Breast epithelium (tissue), 3 donors: ENCODE measurements at regions not wholly inside any gene's neighbourhood (a gene's known extent, or its start where the extent isn't known, plus 50 kb on each side); places are given as distances from the start of the nearest gene placed in this dataset.

Experiments used
- POLR2A ChIP-seq: fragments of 450-650 bp; IDR thresholded peaks from one replicate; pipeline ENCODE4 v1.6.1; 2016; ENCODE audit warnings: antibody characterized with exemption, mild to moderate bottlenecking, moderate library complexity
- TF ChIP-seq, protein P1 (sequence below), 3 donors: fragments of 450-650 bp; IDR thresholded peaks; one replicate each; pipeline ENCODE4 v1.5.1; 2016 to 2017; ENCODE audit warnings: antibody characterized with exemption in 3 of 3, mild to moderate bottlenecking in 3 of 3, moderate library complexity in 3 of 3

DNA sequence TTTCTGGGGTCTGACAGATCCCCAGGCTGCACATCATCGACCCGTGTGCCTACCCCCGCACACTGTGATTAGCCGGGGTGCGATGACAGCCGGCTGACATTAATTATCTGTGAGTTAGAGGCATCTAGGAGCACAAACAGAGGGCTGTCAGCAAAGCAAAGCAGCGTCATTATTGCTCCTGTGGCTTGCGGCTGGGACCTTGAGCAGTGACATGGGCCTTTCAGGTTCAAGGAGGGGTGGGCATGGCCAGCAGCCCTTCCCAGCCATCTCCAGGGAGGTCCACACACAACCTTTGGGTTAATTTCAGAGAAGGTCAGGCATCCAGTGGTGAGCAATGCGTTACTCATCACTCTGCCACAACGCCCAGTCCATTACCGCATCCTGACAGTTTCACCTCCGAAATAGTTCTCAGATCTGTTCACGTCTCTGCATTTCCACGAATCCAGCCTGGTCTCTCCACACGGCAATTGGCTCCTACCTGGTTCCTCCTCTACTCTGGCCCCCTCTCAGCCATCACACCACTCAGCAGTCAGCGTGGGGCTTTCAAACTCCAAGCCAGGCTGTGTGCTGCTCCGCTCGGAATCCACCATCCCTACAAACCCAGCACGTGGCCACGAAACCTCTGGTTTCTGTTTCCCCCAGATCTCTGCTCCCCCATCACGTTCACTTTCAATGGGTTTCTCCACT, 249.7 kb upstream of the C16orf82 start:
- TF ChIP-seq, protein P1, sequence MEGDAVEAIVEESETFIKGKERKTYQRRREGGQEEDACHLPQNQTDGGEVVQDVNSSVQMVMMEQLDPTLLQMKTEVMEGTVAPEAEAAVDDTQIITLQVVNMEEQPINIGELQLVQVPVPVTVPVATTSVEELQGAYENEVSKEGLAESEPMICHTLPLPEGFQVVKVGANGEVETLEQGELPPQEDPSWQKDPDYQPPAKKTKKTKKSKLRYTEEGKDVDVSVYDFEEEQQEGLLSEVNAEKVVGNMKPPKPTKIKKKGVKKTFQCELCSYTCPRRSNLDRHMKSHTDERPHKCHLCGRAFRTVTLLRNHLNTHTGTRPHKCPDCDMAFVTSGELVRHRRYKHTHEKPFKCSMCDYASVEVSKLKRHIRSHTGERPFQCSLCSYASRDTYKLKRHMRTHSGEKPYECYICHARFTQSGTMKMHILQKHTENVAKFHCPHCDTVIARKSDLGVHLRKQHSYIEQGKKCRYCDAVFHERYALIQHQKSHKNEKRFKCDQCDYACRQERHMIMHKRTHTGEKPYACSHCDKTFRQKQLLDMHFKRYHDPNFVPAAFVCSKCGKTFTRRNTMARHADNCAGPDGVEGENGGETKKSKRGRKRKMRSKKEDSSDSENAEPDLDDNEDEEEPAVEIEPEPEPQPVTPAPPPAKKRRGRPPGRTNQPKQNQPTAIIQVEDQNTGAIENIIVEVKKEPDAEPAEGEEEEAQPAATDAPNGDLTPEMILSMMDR (IDR thresholded peaks at IDR 0.05): no peak
- no peak for TF ChIP-seq POLR2A
